GM12872 (cell line): ENCODE measurements at regions not wholly inside any gene's neighbourhood (a gene's known extent, or its start where the extent isn't known, plus 50 kb on each side); places are given as distances from the start of the nearest gene placed in this dataset.

Experiments
- CTCF ChIP-seq: IDR thresholded peaks from 3 replicates; pipeline ENCODE4 v1.5.1; 2011; ENCODE audit warnings: low read depth, mild to moderate bottlenecking, low read length, moderate library complexity; ENCODE audit not compliant: insufficient read depth

- TF ChIP-seq CTCF = no peak
Observed at GRCh38 chr20:7579888-7580287, 360.4 kb downstream of the HAO1 start.

GRCh38 chr20:7585126-7585679 lies 355.1 kb downstream of the HAO1 start:
- no peak for TF ChIP-seq CTCF

- TF ChIP-seq CTCF = no peak
Observed at GRCh38 chr20:7586481-7586880, 353.8 kb downstream of the HAO1 start.

- no peak for TF ChIP-seq CTCF
Observed at GRCh38 chr20:7589164-7589563, 351.1 kb downstream of the HAO1 start.

GRCh38 chr20:7596541-7596940 lies 343.7 kb downstream of the HAO1 start:
- no peak for TF ChIP-seq CTCF

GRCh38 chr20:7601431-7601830 lies 338.8 kb downstream of the HAO1 start:
- TF ChIP-seq CTCF = no peak

- TF ChIP-seq CTCF = no peak
Observed at GRCh38 chr20:7606941-7607340, 333.3 kb downstream of the HAO1 start.
